SK-N-SH (cell line): ENCODE measurements at regions not wholly inside any gene's neighbourhood (a gene's known extent, or its start where the extent isn't known, plus 50 kb on each side); places are given as distances from the start of the nearest gene placed in this dataset.

Experiments used
- CTCF ChIA-PET: fragments of 300-600, 350-600 bp; formaldehyde crosslinking; extraction: SDS; loops from one replicate; lab custom pipeline; 2021; lab: Yijun Ruan, JAX
- POLR2A ChIA-PET: fragments of 350-600 bp; sonication (Branson Sonifier 250); formaldehyde crosslinking; extraction: SDS; loops from one replicate; lab custom pipeline; 2020; ENCODE audit warnings: antibody characterized with exemption, inconsistent platforms; lab: Yijun Ruan, JAX
- DNase-seq: peaks from one replicate; pipeline ENCODE4 v3.0.0; 2012
- H2AFZ ChIP-seq: fragments of 200-600 bp; sonication (generic); 2 replicates; pipeline ENCODE4 v1.8.1; 2016; ENCODE audit warnings: antibody characterized with exemption, mild to moderate bottlenecking, low read depth
- H3F3A ChIP-seq: fragments of 200-600 bp; sonication (generic); replicated peaks from 2 replicates; pipeline ENCODE3; 2016; ENCODE audit warnings: antibody characterized with exemption, mild to moderate bottlenecking; ENCODE audit not compliant: insufficient read depth
- H3K27ac ChIP-seq, 2 experiments: fragments of 200-500 bp in 1 of 2; fragments of 200-600 bp in 1 of 2; sonication (Bioruptor generic) in 1 of 2; sonication (generic), shearing (Covaris generic) in 1 of 2; 2 replicates each; pipeline versions ENCODE4 v1.5.1 to v1.6.1; 2014 to 2016; ENCODE audit warnings: low read depth in 2 of 2, inconsistent platforms in 1 of 2, low read length in 1 of 2, mild to moderate bottlenecking in 1 of 2, mixed read lengths in 1 of 2
- H3K27me3 ChIP-seq: fragments of 200-600 bp; sonication (generic), shearing (Covaris generic); 2 replicates; pipeline ENCODE4 v1.6.1; 2016; ENCODE audit warnings: mixed run types; ENCODE audit not compliant: insufficient read depth
- H3K36me3 ChIP-seq, 2 experiments: fragments of 200-500 bp in 1 of 2; fragments of 200-600 bp in 1 of 2; sonication (Bioruptor generic) in 1 of 2; sonication (generic) in 1 of 2; replicated peaks in 1 of 2; 2 replicates each; pipeline versions ENCODE3 to v1.5.1; 2014 to 2016; ENCODE audit warnings: low read length in 1 of 2, mild to moderate bottlenecking in 1 of 2; ENCODE audit not compliant: insufficient read depth in 2 of 2, control insufficient read depth in 1 of 2
- H3K4me1 ChIP-seq, 2 experiments: fragments of 200-500 bp in 1 of 2; fragments of 200-600 bp in 1 of 2; sonication (Bioruptor generic) in 1 of 2; sonication (generic), shearing (Covaris generic) in 1 of 2; 2 replicates each; pipeline versions ENCODE4 v1.5.1 to v1.6.1; 2014 to 2016; ENCODE audit warnings: low read depth in 1 of 2, low read length in 1 of 2, mixed run types in 1 of 2; ENCODE audit not compliant: insufficient read depth in 2 of 2, control insufficient read depth in 1 of 2
- H3K4me2 ChIP-seq: fragments of 200-600 bp; sonication (generic), shearing (Covaris generic); 2 replicates; pipeline ENCODE4 v1.6.1; 2017; ENCODE audit warnings: mixed run types
- H3K4me3 ChIP-seq, 2 experiments: fragments of 200-500 bp in 1 of 2; fragments of 200-600 bp in 1 of 2; sonication (Bioruptor generic) in 1 of 2; sonication (generic), shearing (Covaris generic) in 1 of 2; 2 replicates each; pipeline versions ENCODE4 v1.5.1 to v1.8.1; 2014 to 2016; ENCODE audit warnings: low read depth in 2 of 2, inconsistent platforms in 1 of 2, low read length in 1 of 2, mild to moderate bottlenecking in 1 of 2, mixed read lengths in 1 of 2, moderate library complexity in 1 of 2
- H3K79me2 ChIP-seq: fragments of 200-600 bp; sonication (generic); 2 replicates; pipeline ENCODE4 v1.8.1; 2017; ENCODE audit warnings: mild to moderate bottlenecking; ENCODE audit not compliant: insufficient read depth
- H3K9ac ChIP-seq: fragments of 200-600 bp; sonication (generic); 2 replicates; pipeline ENCODE4 v1.6.1; 2017; ENCODE audit warnings: mixed run types
- H3K9me2 ChIP-seq: fragments of 200-600 bp; sonication (generic); 2 replicates; pipeline ENCODE4 v1.6.1; 2017; ENCODE audit warnings: mixed run types
- H3K9me3 ChIP-seq: fragments of 200-600 bp; sonication (generic); 2 replicates; pipeline ENCODE4 v1.6.1; 2017; ENCODE audit warnings: mixed run types, mild to moderate bottlenecking, moderate library complexity
- H4K20me1 ChIP-seq: fragments of 200-600 bp; sonication (generic); 2 replicates; pipeline ENCODE4 v1.6.1; 2017; ENCODE audit warnings: mild to moderate bottlenecking, mixed run types; ENCODE audit not compliant: insufficient read depth
- ELF1 ChIP-seq: IDR thresholded peaks from 2 replicates; pipeline ENCODE4 v1.4.0; 2012
- EP300 ChIP-seq, 2 experiments: IDR thresholded peaks; 2 replicates each; pipeline versions ENCODE4 v1.4.0 to v1.6.1; 2012; ENCODE audit warnings: borderline replicate concordance in 1 of 2, low read depth in 1 of 2, low read length in 1 of 2
- FOSL2 ChIP-seq: IDR thresholded peaks from 2 replicates; pipeline ENCODE4 v1.4.0; 2012; ENCODE audit warnings: low read depth, mild to moderate bottlenecking, moderate library complexity, borderline replicate concordance
- GABPA ChIP-seq: IDR thresholded peaks from 2 replicates; pipeline ENCODE4 v1.4.0; 2012; ENCODE audit warnings: low read depth, mild to moderate bottlenecking
- MXI1 ChIP-seq: IDR thresholded peaks from 2 replicates; pipeline ENCODE4 v1.6.1; 2012; ENCODE audit warnings: mild to moderate bottlenecking, low read depth, low read length, improper control_type of control experiment
- NFIC ChIP-seq: IDR thresholded peaks from 2 replicates; pipeline ENCODE4 v1.4.0; 2012; ENCODE audit warnings: borderline replicate concordance
- NRF1 ChIP-seq: IDR thresholded peaks from 2 replicates; pipeline ENCODE4 v1.6.1; 2012; ENCODE audit warnings: low read depth, mild to moderate bottlenecking, low read length
- RAD21 ChIP-seq: IDR thresholded peaks from 2 replicates; pipeline ENCODE4 v1.6.1; 2012; ENCODE audit warnings: mild to moderate bottlenecking, low read length
- RCOR1 ChIP-seq: fragments of 150-350 bp; IDR thresholded peaks from 2 replicates; pipeline ENCODE4 v1.6.1; 2017; ENCODE audit warnings: antibody characterized with exemption, low read length
- REST ChIP-seq: IDR thresholded peaks from 2 replicates; pipeline ENCODE4 v1.6.1; 2012; ENCODE audit warnings: mild to moderate bottlenecking, low read depth, low read length, moderate library complexity
- TAF1 ChIP-seq: IDR thresholded peaks from 2 replicates; pipeline ENCODE4 v1.6.1; 2012; ENCODE audit warnings: low read depth, mild to moderate bottlenecking, low read length, moderate library complexity, borderline replicate concordance
- USF2 ChIP-seq: fragments of 150-350 bp; IDR thresholded peaks from 2 replicates; pipeline ENCODE4 v1.6.1; 2017; ENCODE audit warnings: antibody characterized with exemption, low read length, low read depth, borderline replicate concordance
- YY1 ChIP-seq: IDR thresholded peaks from 2 replicates; pipeline ENCODE4 v1.4.0; 2012; ENCODE audit warnings: low read depth, mild to moderate bottlenecking
- WGBS: methylation state at CpG from one replicate; pipeline ENCODE4 v1.1.6; 2017; ENCODE audit warnings: low lambda C conversion rate; 5-methylcytosine and 5-hydroxymethylcytosine counted together

- no peaks in the 10 kb centered on the region for H3K36me3 ChIP-seq
- H3K9me3 ChIP-seq = no peaks in the 10 kb centered on the region
- no peaks in the 10 kb centered on the region for H3K4me1 ChIP-seq
- no peak overlapping the region for H3K9ac ChIP-seq
- WGBS = no CpG with 5 or more reads among the region's 1 CpG
- POLR2A ChIA-PET = no interaction called here
- H3K4me2 ChIP-seq = no peak overlapping the region
- TF ChIP-seq FOSL2 = no peak
- no peak for TF ChIP-seq RAD21
- no peak for TF ChIP-seq USF2
- TF ChIP-seq ELF1 = no peak
- TF ChIP-seq EP300 (IDR thresholded peaks at IDR 0.05; ENCODE audit: borderline replicate concordance in 1 of 2, low read depth in 1 of 2, low read length in 1 of 2) = no peak
- no peak for TF ChIP-seq TAF1
- no peak for TF ChIP-seq RCOR1
- TF ChIP-seq REST = no peak
- no peak for TF ChIP-seq YY1
- no peak for TF ChIP-seq NFIC
- TF ChIP-seq MXI1 = no peak
- H2AFZ ChIP-seq = no peak overlapping the region
- CTCF ChIA-PET = interaction anchor here (0.8 to 1.1 kb wide), 2 partner anchors 14 to 323 kb away, joined by 3 read pairs; no protein-coding TSS in a partner anchor
- no peaks in the 10 kb centered on the region for H3K79me2 ChIP-seq
- H4K20me1 ChIP-seq = no peaks in the 10 kb centered on the region
- H3K27ac ChIP-seq = no peak overlapping the region
- no peaks in the 10 kb centered on the region for H3K9me2 ChIP-seq
- H3K27me3 ChIP-seq = no peaks in the 10 kb centered on the region
- no peak overlapping the region for H3K4me3 ChIP-seq
- H3F3A ChIP-seq = no peaks in the 10 kb centered on the region
- no peak for DNase-seq
These were observed 119.5 kb downstream of the FAM114A2 start for GRCh38 chr5:153919161-153919560.

- no peak overlapping the region for H3K4me2 ChIP-seq
These were observed 131.4 kb downstream of the FAM114A2 start for GRCh38 chr5:153907170-153907775.

More at GRCh38 chr5:153907170-153907775, 131.4 kb downstream of the FAM114A2 start:
- ChIA-PET CTCF (no interaction called here), POLR2A (no interaction called here)
- no peak for DNase-seq
- Histone ChIP-seq H3K9ac (no peak overlapping the region), H3K4me1 (no peaks in the 10 kb centered on the region), H3K4me3 (no peak overlapping the region), H3K9me3 (no peaks in the 10 kb centered on the region), H3K79me2 (no peaks in the 10 kb centered on the region), H3F3A (no peaks in the 10 kb centered on the region), H3K9me2 (no peaks in the 10 kb centered on the region), H2AFZ (no peak overlapping the region), H3K36me3 (no peaks in the 10 kb centered on the region), H3K27me3 (no peaks in the 10 kb centered on the region), H3K27ac (no peak overlapping the region), H4K20me1 (no peaks in the 10 kb centered on the region)
- TF ChIP-seq NRF1 (no peak), GABPA (no peak)
